DMS153 (cell line): ENCODE measurements at regions not wholly inside any gene's neighbourhood (a gene's known extent, or its start where the extent isn't known, plus 50 kb on each side); places are given as distances from the start of the nearest gene placed in this dataset.
A peak's percentile ranks its signal among the peaks of the same experiment; 100 is the strongest.

Source experiments
- DNase-seq: peaks from one replicate; lab custom pipeline; 2025; lab: John Stamatoyannopoulos, UW

DNA sequence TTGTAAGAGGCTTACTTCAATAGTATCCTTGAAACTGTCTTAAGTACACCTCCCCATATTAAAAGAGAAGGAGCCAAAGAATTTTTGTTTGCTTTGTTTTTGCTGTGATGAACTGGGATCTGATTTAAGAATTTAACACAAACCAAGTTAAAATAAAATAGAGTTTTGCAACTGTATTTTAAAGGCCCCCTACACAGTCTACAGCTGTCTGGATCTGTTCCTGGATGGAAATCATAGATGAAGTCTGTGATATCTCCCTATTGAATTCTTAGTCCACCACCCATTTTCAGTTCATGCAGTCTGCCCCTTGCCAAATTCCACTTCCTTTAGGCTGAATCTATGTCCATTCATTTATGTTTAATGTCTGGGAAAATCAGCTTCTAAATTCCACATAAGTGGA is 169.8 kb upstream of the MEOX2 start:
- DNase-seq, result no peak

GRCh38 chr7:15855525-15856109 is 169.1 kb upstream of the MEOX2 start:
- no peak for DNase-seq

DNA sequence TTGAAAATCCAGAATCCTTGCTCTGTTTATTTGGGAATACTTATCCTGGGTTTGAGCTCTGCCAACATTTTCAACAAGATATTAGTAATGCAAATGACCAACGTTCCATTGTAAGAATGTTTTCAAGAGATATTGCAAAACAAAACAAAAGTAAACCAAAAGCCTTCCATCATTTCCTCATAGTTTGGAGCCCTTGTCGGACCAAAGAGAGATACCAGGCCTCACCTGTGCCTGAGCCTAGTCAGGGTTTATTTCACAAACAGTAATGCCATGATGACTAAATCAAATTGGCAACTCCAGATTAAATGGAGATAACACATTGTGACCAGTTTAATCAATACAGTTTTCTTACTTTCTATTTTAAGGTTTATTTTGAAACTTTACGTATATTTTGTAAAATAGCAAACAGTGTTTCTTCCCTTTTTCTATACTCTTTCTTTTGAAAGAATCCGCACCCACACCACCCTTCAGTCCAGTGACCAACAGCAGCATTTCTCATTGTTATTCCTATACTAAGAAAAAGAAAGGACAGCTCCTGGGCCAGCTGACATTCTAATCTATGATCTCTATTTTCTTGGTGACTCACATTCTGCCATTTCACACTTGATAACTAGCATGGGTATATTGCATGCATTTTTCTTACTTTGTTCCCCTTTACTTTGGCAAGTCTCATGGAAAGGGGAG is 168.5 kb upstream of the MEOX2 start:
- no peak for DNase-seq

DNA sequence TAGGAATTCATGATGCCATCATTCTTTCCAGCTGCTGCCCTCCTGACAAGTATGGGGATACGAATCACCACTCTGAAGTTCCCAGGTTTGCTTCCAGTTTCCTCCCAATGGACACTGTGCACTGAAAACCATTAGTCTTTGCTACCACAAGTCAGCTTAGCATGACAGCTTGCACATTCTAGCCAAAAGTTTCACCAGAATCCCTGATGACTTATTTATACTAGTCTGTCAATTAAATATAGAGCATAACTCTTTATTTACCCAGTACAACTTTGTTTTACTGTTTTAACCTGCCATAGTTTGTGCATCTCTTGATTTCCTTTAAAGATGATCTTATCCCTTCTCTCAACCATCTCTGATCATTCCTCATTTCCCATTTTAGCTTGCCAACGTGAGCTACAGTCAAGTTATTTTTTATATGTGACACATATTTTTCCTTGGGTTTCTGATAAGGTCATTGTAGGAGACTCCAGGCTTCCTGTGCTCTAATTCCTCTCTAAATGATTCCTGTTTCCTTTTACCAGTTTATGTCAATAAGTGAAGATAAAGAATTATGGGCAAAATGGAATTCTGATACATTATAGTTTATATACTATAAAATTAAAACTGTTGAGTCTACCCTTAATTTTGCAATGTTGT is 167.5 kb upstream of the MEOX2 start:
- DNase-seq, result no peak

DNA sequence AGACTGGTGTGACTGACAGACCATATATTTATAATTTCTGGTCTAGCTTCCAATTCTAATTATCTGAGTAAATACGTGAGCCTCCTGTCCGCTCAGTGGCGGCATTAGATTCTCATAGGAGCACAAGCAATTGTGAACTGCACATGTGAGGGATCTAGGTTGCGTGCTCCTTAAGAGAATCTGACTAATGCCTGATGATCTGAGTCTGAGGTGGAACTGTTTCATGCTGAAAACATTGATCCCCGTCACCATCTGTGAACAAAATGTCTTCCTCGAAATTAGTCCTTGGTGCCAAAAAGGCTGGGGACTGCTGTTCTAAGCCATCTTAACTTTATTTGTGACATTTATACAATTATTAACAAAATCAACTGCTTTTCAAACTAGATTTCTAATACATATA is 164.7 kb upstream of the MEOX2 start:
- DNase-seq, result no peak

DNA sequence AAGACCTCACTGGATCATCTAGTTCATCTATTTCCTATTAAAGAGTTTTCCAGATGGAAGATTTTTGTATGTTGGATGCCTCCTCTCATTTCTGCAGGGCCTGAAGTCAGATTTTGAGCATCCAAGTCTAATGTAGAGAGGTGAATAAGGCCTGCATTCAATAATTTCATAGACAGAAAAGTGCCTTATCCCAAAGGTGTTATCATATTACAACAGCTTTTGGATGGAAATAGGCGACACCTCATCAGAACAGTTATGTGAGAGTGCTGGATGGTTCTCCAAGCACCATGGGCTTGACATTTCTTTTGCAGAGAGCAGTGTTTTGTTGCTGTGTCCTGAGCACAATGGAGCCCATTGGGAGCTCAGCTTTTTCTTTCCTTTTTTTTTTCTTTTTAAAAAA is 162.4 kb upstream of the MEOX2 start:
- DNase-seq, result no peak

- no peak for DNase-seq
These were observed 161.9 kb upstream of the MEOX2 start for GRCh38 chr7:15848362-15848761.

GRCh38 chr7:15845868-15846267 is 159.4 kb upstream of the MEOX2 start:
- no peak for DNase-seq

DNA sequence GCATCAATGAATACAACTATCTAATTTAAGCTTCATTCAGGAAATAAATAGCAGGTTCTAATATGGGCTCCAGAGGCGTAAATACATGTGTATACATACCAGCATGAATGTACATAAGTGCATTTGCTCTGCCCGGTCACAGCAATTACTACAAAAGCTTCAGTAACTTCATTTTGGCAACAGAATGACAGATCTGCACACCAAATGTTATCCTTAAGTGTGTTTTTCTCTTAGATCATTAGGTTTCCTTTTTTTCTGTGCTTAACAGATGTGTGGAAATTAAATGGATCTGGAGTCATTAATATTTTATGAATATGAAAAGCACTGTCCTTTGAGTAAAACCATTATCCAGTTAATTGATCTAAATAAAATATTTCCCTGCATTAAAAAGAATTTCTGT is 159.0 kb upstream of the MEOX2 start:
- no peak for DNase-seq

DNA sequence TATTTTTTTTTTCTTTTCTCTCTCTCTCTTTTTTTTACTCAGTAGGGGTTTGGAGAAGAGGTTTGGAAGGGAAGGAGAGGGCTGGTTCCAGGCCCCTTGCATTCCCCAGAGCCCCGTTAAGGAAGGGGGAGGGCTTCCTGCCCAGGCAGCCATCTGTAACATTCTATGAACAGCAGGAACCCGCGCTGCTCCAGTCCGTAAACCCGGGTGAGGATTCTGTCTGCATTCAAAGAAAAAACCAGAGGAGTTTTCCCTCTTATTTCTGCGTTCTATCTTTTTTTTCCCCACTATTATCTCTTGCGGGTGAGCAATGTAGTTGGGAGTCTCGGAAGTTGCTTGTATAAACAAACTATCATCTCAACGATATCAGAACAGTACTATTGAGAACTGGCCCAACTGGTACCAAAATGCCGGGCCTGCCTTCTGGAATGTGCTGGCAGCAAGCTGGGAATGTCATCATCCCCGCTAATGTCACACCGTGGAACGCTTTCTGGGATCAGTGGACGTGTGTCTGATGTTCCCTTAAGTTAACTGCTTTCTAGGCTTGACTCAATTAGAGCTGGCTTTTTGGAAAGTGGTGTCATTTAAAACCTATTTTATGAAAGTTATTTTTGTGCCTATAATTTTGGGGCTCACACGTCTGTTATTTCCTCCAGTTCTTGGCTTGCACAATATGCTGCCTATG is 153.1 kb upstream of the MEOX2 start:
- no peak for DNase-seq

- no peak for DNase-seq
These were observed 151.8 kb upstream of the MEOX2 start for GRCh38 chr7:15838265-15838664.

- no peak for DNase-seq
These were observed 150.9 kb upstream of the MEOX2 start for GRCh38 chr7:15837306-15837950.

- no peak for DNase-seq
These were observed 150.2 kb upstream of the MEOX2 start for GRCh38 chr7:15836651-15837050.

- no peak for DNase-seq
These were observed 149.6 kb upstream of the MEOX2 start for GRCh38 chr7:15836041-15836440.

DNA sequence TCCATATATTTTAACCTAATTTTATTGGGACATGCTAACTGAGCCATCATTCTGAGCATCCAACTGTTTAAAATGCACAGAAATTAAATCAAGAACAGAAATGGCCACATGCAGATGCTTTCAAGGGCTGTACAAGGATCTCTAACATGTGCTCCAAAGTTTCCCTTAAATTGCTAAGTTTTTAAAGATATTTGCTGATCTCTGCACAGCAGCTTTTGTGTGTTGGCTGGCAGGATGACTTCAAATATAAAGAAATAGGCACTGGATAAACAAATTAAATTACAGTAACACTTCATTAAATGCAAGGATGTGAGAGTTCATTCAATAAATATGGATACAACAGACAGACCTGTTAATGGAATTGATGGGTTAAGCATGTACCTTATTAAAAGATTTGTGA is 148.0 kb upstream of the MEOX2 start:
- no peak for DNase-seq

GRCh38 chr7:15832996-15833395 is 146.5 kb upstream of the MEOX2 start:
- peak; percentile 60 for DNase-seq

GRCh38 chr7:15831606-15832005 is 145.1 kb upstream of the MEOX2 start:
- no peak for DNase-seq

- DNase-seq, result no peak
These were observed 143.2 kb upstream of the MEOX2 start for GRCh38 chr7:15829691-15830090.

- no peak for DNase-seq
These were observed 142.4 kb upstream of the MEOX2 start for GRCh38 chr7:15828881-15829280.

DNA sequence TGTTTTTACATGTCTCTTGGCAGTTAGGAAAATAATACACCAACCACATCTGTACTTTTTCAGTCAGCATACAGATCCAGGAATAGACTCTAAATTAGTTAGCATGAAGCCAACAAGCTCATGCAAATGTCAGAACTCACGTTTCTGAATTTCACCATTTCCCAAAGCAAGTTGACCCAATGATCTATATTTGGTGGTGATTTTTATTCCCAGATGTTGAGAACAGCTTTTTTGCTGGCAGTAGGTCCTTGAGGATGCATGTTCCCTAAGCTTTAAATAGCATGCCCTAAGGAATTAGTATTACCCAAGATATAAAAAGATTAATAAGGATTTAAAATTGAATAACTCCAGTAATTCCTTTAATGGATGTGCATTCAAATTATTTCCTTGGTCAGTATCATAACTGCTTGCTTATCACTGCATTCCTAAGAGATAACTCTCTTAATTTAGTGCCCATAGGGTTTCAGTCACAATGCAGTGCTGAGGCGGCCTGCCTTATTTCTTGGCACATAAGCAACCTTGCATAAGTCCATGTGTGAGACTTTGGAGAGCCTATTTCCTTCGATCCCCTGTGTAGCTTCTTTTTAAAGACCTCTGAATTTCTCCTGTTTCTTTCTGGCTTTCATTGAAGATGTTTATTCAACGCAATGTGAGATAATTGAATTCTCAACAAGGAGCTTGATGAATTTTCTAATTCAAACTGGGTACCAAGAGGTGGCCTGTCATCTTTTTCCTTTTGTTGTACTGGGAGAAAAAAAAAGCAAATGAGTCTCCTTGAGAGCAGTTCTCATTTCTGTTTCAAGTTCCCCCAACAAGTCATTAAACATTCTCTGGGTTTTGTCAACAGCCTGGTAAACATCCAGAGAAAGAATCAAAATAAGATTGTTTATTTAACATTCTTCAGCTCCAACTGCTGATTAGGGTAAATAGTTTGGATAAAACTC is 135.3 kb upstream of the MEOX2 start:
- no peak for DNase-seq

DNA sequence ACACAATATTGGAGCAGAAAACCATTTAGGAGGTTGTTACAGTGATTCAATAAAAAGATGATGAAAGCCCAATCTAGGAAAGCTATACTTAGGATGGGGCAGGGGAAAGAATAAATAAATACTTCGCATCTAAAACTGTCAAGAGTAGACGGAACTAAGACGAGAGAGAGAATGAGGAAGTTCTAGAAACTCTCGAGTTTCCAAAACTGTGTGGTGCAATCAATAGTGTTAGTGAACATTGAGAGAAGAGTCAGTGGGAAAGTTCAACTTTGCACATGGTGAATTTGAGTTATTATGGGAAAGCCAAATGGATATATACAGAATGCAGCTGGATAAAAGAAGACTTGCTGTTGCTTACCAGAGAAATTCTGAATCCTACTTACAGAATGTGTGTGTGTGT is 133.8 kb upstream of the MEOX2 start:
- no peak for DNase-seq
